Breast epithelium (tissue), 3 donors: ENCODE measurements at regions not wholly inside any gene's neighbourhood (a gene's known extent, or its start where the extent isn't known, plus 50 kb on each side); places are given as distances from the start of the nearest gene placed in this dataset.

Source experiments
- CTCF ChIP-seq, 3 donors: fragments of 450-650 bp; IDR thresholded peaks; one replicate each; pipeline ENCODE4 v1.5.1; 2016 to 2017; ENCODE audit warnings: antibody characterized with exemption in 3 of 3, mild to moderate bottlenecking in 3 of 3, moderate library complexity in 3 of 3
- POLR2A ChIP-seq: fragments of 450-650 bp; IDR thresholded peaks from one replicate; pipeline ENCODE4 v1.6.1; 2016; ENCODE audit warnings: antibody characterized with exemption, mild to moderate bottlenecking, moderate library complexity
- POLR2AphosphoS5 ChIP-seq, 3 donors: sonication (generic); formaldehyde crosslinking; IDR thresholded peaks; one replicate each; pipeline ENCODE4 v1.6.1; 2017; ENCODE audit warnings: antibody characterized with exemption in 3 of 3

GRCh38 chr2:118470297-118470696 is 377.2 kb downstream of the EN1 start:
- TF ChIP-seq CTCF (IDR thresholded peaks at IDR 0.05) (no peak), POLR2A (no peak), POLR2AphosphoS5 (IDR thresholded peaks at IDR 0.05) (no peak)
